ENCODE measurements at regions not wholly inside any gene's neighbourhood (a gene's known extent, or its start where the extent isn't known, plus 50 kb on each side); places are given as distances from the start of the nearest gene placed in this dataset.
"Not testable (repeated sequence)": the region's sequence is repeated elsewhere in the genome, so short reads cannot be mapped to it uniquely, and the experiment has no call there.

DNA sequence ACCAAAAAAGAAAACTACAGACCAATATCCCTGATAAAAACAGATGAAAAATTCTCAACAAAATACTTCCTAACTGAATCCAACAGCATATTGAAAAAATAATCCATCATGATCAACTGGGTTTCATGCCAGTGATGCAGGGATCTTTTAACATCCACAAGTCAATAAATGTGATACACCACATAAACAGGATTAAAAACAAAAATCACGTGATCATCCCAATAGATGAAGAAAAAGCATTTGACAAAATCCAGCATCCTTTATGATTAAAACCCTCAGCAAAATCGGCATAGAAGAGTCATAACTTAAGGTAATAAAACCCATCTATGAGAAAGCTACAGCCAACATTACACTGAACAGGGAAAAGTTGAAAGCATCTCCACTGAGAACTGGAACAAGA, 107.5 kb downstream of the DCLK3 start:
- no peak overlapping the region for H3K27ac Mint-ChIP-seq
- H3K27me3 Mint-ChIP-seq (ENCODE audit: low read depth) = peaks cover 29% of the 10 kb centered on the region
- no peak overlapping the region for H3K4me3 Mint-ChIP-seq
- H3K9me3 Mint-ChIP-seq = no peaks in the 10 kb centered on the region
- CTCF ChIA-PET = no interaction called here
- H3K36me3 Mint-ChIP-seq (ENCODE audit: low read depth) = no peaks in the 10 kb centered on the region
- DNase-seq = no peak
- no peaks in the 10 kb centered on the region for H3K4me1 Mint-ChIP-seq (ENCODE audit: low read depth)
- intact Hi-C loops (cut with micrococcal nuclease) = no loop called here

DNA sequence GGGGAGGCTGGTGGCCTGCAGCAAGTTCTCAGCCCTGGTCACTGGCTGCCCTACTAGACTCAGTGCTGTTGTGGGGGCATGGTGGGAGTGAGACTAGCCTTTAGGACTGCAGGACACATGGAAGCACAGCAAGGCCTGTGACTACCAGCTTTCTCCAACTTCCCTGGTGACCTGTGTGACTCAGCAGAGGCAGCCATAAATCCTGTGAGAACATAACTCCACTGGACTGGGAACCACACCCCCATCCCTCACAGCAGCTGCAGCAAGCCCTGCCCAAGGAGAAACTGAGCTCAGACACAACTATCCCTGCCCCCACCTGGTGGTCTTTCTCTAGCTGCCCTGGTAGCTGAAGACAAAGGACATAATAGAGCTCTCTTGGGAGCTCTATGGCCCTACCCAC, 111.3 kb downstream of the DCLK3 start:
- intact Hi-C loops (cut with micrococcal nuclease) = no loop called here
- peaks cover 34% of the 10 kb centered on the region for H3K27me3 Mint-ChIP-seq (ENCODE audit: low read depth)

DNA sequence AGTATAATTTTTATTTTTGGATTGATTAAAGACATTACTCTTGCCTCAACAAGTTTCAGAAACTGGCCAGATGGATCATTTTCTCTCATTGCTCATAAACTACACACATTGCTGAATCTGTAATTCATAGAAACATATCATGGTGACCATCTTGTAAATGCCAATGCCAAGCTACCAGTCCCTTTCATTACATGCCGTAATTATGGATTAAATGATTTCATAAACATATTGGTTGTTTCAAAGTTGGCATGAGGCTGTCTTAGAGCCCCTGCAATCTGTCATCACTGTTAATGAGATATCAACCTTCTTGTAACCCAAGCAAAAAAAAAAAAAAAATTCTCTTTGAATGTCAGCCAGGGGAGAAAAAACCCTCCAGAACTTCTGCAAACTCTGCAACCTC, 112.2 kb downstream of the DCLK3 start:
- CTCF ChIA-PET = no interaction called here
- Mint-ChIP-seq H3K36me3 (ENCODE audit: low read depth) (no peaks in the 10 kb centered on the region), H3K27ac (no peak overlapping the region), H3K4me3 (no peak overlapping the region), H3K4me1 (ENCODE audit: low read depth) (no peaks in the 10 kb centered on the region), H3K9me3 (no peaks in the 10 kb centered on the region), H3K27me3 (ENCODE audit: low read depth) (peaks cover 28% of the 10 kb centered on the region)
- DNase-seq = no peak
- intact Hi-C loops (cut with micrococcal nuclease) = no loop called here

More for the DNA sequence above, 111.3 kb downstream of the DCLK3 start:
- CTCF ChIA-PET = no interaction called here
- Mint-ChIP-seq H3K9me3 (no peaks in the 10 kb centered on the region), H3K4me1 (ENCODE audit: low read depth) (no peaks in the 10 kb centered on the region), H3K27ac (no peak overlapping the region), H3K36me3 (ENCODE audit: low read depth) (no peaks in the 10 kb centered on the region), H3K4me3 (no peak overlapping the region)
- no peak for DNase-seq

DNA sequence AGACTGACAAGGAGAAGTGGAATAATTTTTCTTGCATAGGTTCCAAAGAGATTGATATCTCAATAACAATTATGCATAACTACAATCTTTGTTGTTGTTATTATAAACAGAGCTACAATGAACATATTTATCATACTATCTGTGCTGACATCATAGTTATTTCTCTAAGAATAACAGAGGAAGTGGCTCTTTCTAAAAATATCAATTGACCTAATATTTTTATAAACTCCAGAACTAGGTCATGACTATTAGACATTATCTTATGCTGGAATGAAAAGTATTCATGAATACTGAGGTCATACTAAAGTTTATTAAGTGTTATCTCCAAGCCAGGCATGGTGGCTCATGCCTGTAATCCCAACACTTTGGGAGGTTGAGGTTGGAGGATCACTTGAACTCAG, 114.1 kb downstream of the DCLK3 start:
- Mint-ChIP-seq H3K9me3 (no peaks in the 10 kb centered on the region), H3K36me3 (ENCODE audit: low read depth) (no peaks in the 10 kb centered on the region), H3K4me1 (ENCODE audit: low read depth) (no peaks in the 10 kb centered on the region), H3K27me3 (ENCODE audit: low read depth) (peaks cover 19% of the 10 kb centered on the region), H3K4me3 (no peak overlapping the region), H3K27ac (no peak overlapping the region)
- intact Hi-C loops (cut with micrococcal nuclease) = no loop called here
- no peak for DNase-seq
- CTCF ChIA-PET = no interaction called here

DNA sequence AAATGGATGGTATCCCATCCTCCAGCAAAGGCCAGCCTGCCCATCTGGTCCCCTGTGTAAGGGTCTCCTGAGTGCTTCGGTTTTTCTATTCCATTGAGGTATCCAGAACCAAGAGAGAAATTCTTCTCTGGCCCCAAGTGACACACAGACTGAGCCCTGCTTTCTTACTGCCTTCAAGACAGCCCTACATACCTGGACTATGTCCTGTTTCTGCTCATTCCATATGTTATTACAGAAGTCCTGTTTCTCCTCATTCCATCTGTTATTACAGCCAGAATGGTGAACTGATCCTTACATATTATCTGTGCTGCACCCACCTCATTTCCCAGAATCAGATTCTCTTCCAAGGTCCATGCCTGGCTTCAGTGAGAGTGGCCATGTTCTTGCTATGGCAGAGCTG, 115.2 kb downstream of the DCLK3 start:
- CTCF ChIA-PET = no interaction called here
- H3K27me3 Mint-ChIP-seq (ENCODE audit: low read depth) = peaks cover 19% of the 10 kb centered on the region
- H3K36me3 Mint-ChIP-seq (ENCODE audit: low read depth) = no peaks in the 10 kb centered on the region
- intact Hi-C loops (cut with micrococcal nuclease) = no loop called here
- H3K4me3 Mint-ChIP-seq = no peak overlapping the region
- DNase-seq = no peak
- no peak overlapping the region for H3K27ac Mint-ChIP-seq
- H3K9me3 Mint-ChIP-seq = no peaks in the 10 kb centered on the region
- no peaks in the 10 kb centered on the region for H3K4me1 Mint-ChIP-seq (ENCODE audit: low read depth)

DNA sequence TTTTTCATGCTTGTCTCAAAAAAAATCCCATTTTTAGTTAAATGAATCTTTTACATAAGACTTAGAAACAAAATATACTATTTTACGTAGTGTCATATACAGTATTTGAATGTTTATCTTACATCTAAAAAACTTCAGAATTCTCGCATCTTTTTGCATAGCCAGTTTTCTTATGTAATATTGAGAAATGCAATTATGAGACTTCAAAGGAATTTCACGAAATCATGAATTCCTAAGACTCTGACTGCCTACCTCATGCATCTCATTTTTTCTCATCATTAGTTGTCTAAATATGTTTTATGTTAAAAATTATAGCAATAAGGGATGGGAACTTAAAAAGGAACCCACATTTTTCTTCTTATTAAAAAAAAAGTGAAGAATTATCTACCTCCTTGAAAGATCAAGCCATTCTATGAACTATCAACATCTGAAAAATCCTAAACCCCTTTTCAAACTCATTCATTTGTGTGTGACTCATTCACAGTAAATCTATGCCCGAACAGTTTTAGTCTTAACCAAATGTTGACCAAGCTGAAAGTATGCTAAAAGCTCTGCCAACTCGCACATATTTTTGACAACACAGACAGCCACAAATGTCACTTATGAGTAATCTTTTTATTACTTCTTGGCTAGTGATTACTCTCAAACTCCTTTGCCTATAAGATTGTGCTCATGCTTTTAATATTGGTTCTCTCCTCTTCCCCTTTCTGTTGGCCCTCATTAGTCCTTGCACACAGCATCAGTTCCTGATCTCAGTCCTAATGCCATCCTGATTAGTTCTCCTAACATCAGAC, 115.9 kb downstream of the DCLK3 start:
- no peak overlapping the region for H3K4me3 Mint-ChIP-seq
- DNase-seq = no peak
- H3K36me3 Mint-ChIP-seq (ENCODE audit: low read depth) = no peaks in the 10 kb centered on the region
- H3K27me3 Mint-ChIP-seq (ENCODE audit: low read depth) = peaks cover 16% of the 10 kb centered on the region
- intact Hi-C loops (cut with micrococcal nuclease) = no loop called here
- H3K9me3 Mint-ChIP-seq = no peaks in the 10 kb centered on the region
- CTCF ChIA-PET = no interaction called here
- no peak overlapping the region for H3K27ac Mint-ChIP-seq
- H3K4me1 Mint-ChIP-seq (ENCODE audit: low read depth) = no peaks in the 10 kb centered on the region

DNA sequence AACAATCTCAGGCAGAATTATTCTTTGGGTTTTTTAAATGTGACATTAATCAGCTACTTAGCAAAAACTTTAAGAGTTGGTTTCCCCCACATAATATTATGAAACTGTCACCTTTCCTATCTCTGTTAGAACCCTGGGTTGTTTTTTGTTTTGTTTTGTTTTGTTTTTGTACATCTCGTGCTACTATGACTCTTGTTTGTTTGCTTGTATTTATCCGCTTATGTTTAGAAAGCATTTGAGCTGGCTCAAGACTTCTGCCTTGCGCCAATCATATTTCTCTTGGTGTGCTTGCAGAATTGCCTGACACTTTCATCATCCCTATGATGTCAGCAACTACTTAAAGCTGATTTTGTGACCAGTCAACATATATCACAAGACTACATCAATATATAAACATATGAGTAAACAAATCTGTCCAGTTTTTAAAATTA, 116.9 kb downstream of the DCLK3 start:
- Mint-ChIP-seq H3K27ac (no peak overlapping the region), H3K27me3 (ENCODE audit: low read depth) (peaks cover 16% of the 10 kb centered on the region), H3K4me1 (ENCODE audit: low read depth) (no peaks in the 10 kb centered on the region), H3K36me3 (ENCODE audit: low read depth) (no peaks in the 10 kb centered on the region), H3K9me3 (no peaks in the 10 kb centered on the region), H3K4me3 (no peak overlapping the region)
- CTCF ChIA-PET = no interaction called here
- no peak for DNase-seq
- intact Hi-C loops (cut with micrococcal nuclease) = no loop called here

DNA sequence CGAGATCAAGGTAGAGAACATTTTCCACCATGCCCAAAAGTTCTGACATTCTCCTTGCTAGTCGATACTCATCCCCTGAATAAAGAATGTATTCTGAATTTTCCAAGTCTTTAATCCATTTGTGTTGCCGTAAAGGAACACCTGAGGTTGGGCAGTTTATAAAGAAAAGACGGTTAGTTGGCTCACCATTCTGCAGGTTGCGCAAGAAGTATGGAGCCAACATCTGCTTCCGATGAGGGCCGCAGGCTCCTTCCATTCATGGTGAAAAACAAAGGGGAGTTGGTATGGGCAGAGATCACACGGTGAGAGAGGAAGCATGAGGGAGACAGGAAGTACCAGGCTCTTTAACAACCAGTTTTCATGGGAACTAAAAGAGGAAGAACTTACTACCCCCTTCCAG, 121.2 kb downstream of the DCLK3 start:
- CTCF ChIA-PET = no interaction called here
- Mint-ChIP-seq H3K27ac (no peak overlapping the region), H3K9me3 (no peaks in the 10 kb centered on the region), H3K36me3 (ENCODE audit: low read depth) (no peaks in the 10 kb centered on the region), H3K4me3 (no peak overlapping the region), H3K27me3 (ENCODE audit: low read depth) (peaks cover 2% of the 10 kb centered on the region), H3K4me1 (ENCODE audit: low read depth) (no peaks in the 10 kb centered on the region)
- intact Hi-C loops (cut with micrococcal nuclease) = no loop called here
- no peak for DNase-seq

DNA sequence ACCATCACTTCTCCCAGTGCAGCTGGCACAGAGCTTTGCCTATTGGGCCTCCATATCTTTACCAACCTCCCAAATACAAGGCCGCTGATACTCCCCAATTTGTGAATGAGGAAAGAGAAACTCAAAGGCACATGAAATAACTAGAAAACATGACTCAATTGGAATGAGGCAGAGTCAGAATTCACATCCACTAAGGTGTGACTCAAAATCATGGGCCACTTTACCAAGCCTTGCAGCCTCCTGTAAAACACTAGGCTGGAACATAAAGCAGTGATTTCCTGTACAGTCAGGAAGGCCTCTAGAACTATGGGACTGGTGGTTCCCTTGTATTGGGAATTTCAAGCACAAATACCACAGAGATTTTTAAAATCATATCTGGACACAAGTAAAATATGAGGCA, 128.6 kb downstream of the DCLK3 start:
- no peak overlapping the region for H3K27ac Mint-ChIP-seq
- H3K36me3 Mint-ChIP-seq (ENCODE audit: low read depth) = no peaks in the 10 kb centered on the region
- H3K9me3 Mint-ChIP-seq = no peaks in the 10 kb centered on the region
- DNase-seq = no peak
- CTCF ChIA-PET = no interaction called here
- no peak overlapping the region for H3K4me3 Mint-ChIP-seq
- peaks cover 3% of the 10 kb centered on the region for H3K27me3 Mint-ChIP-seq (ENCODE audit: low read depth)
- no peaks in the 10 kb centered on the region for H3K4me1 Mint-ChIP-seq (ENCODE audit: low read depth)
- intact Hi-C loops (cut with micrococcal nuclease) = no loop called here

DNA sequence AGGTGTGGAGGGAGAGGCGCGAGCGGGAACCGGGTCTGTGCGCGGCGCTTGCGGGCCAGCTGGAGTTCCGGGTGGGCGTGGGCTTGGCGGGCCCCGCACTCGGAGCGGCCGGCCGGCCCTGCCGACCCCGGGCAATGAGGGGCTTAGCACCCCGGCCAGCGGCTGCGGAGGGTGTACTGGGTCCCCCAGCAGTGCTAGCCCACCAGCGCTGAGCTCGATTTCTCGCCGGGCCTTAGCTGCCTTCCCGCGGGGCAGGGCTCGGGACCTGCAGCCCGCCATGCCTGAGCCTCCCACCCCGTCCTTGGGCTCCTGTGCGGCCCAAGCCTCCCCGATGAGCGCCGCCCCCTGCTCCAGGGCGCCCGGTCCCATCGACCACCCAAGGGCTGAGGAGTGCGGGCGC, 130.5 kb downstream of the DCLK3 start:
- CTCF ChIA-PET = interaction anchor here (0.6 kb wide), 1 partner anchor 105 kb away, joined by 3 read pairs; no protein-coding TSS in a partner anchor
- intact Hi-C loops (cut with micrococcal nuclease); DNase-seq: not testable (repeated sequence)

DNA sequence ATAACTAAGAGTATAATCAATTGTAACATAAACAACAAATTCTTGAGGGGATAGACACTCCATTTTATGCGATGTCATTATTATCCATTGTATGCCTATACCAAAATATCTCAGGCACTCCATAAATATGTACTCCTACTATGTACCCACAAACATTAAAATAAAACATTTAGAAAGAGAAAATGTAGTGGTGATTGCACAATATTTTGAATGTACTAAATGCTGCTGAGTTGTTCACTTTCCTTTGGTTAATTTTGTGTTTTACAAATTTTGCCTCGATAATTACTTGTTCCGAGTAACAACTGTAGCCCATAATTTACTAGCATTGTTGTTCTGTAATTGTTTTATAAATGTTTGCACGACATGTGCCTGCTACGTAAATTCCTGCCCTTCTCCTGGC, 131.3 kb downstream of the DCLK3 start:
- no peaks in the 10 kb centered on the region for H3K9me3 Mint-ChIP-seq
- no peaks in the 10 kb centered on the region for H3K4me1 Mint-ChIP-seq (ENCODE audit: low read depth)
- H3K36me3 Mint-ChIP-seq (ENCODE audit: low read depth) = no peaks in the 10 kb centered on the region
- DNase-seq = no peak
- no peak overlapping the region for H3K27ac Mint-ChIP-seq
- H3K27me3 Mint-ChIP-seq (ENCODE audit: low read depth) = peaks cover 4% of the 10 kb centered on the region
- CTCF ChIA-PET = no interaction called here
- intact Hi-C loops (cut with micrococcal nuclease) = no loop called here
- no peak overlapping the region for H3K4me3 Mint-ChIP-seq

More for the DNA sequence above, 130.5 kb downstream of the DCLK3 start:
- H3K27ac Mint-ChIP-seq; H3K4me1 Mint-ChIP-seq (ENCODE audit: low read depth); H3K4me3 Mint-ChIP-seq; H3K36me3 Mint-ChIP-seq (ENCODE audit: low read depth); H3K27me3 Mint-ChIP-seq (ENCODE audit: low read depth); H3K9me3 Mint-ChIP-seq: not testable (repeated sequence)

DNA sequence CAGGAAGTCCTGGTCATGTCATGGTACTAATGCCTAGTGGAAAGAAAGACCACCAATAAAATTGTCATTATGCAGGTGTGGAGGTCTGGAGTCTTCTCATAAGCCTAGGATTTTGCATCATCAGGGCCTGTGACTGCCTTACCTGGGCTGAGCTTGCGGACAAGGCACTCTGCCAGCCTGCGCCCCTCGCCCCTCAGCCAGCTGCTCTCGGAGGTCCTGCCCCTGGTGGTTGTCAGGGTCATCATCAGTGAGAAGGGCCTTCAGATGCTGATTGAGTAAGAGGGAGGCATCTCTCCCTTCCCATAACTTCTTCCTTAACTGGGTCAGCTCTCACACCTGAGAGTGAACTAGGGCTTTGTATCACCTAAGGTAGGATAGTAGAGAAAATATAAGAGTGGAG, 132.8 kb downstream of the DCLK3 start:
- intact Hi-C loops (cut with micrococcal nuclease) = no loop called here
- H3K27me3 Mint-ChIP-seq (ENCODE audit: low read depth) = peaks cover 8% of the 10 kb centered on the region
- no peak overlapping the region for H3K27ac Mint-ChIP-seq
- no peaks in the 10 kb centered on the region for H3K36me3 Mint-ChIP-seq (ENCODE audit: low read depth)
- no peaks in the 10 kb centered on the region for H3K4me1 Mint-ChIP-seq (ENCODE audit: low read depth)
- no peaks in the 10 kb centered on the region for H3K9me3 Mint-ChIP-seq
- CTCF ChIA-PET = no interaction called here
- H3K4me3 Mint-ChIP-seq = no peak overlapping the region
- no peak for DNase-seq

DNA sequence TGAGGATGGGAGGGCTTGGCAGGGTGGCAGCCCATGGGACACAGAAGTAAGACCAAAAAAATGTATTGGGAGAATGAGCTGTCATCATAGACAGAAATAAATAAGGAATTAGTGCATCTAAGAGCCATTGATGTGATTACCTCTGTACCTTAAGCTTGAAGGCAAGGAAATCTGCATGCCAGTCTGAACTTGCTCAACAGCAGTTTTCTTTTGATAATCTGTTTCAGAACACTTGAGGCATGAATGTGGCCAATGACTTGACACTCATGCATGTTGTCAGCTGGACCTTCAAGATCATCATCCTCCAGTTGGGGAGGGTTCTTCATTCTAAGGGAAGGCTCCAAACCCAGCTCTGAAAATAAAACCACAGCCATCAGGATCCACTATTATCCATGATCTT, 148.5 kb downstream of the DCLK3 start:
- CTCF ChIA-PET = no interaction called here
- no peaks in the 10 kb centered on the region for H3K4me1 Mint-ChIP-seq (ENCODE audit: low read depth)
- DNase-seq = no peak
- H3K27me3 Mint-ChIP-seq (ENCODE audit: low read depth) = peaks cover 8% of the 10 kb centered on the region
- H3K36me3 Mint-ChIP-seq (ENCODE audit: low read depth) = no peaks in the 10 kb centered on the region
- H3K27ac Mint-ChIP-seq = no peak overlapping the region
- no peaks in the 10 kb centered on the region for H3K9me3 Mint-ChIP-seq
- no peak overlapping the region for H3K4me3 Mint-ChIP-seq
- intact Hi-C loops (cut with micrococcal nuclease) = no loop called here

Data from activated naive CD4-positive, alpha-beta T cell treated with anti-CD3 and anti-CD28 coated beads for 36 hours (primary cell).